LNCaP clone FGC (cell line): ENCODE measurements at regions not wholly inside any gene's neighbourhood (a gene's known extent, or its start where the extent isn't known, plus 50 kb on each side); places are given as distances from the start of the nearest gene placed in this dataset.
"Not testable (repeated sequence)": the region's sequence is repeated elsewhere in the genome, so short reads cannot be mapped to it uniquely, and the experiment has no call there.

Source experiments
- DNase-seq: peaks from one replicate; pipeline ENCODE4 v3.0.0-alpha.2; 2011; ENCODE audit warnings: low read depth
- H3K4me3 ChIP-seq: 2 replicates; pipeline ENCODE4 v1.5.1; 2011; ENCODE audit warnings: mild to moderate bottlenecking, low read depth, low read length, control low read depth
- TF ChIP-seq, protein P1 (sequence below): IDR thresholded peaks from 2 replicates; pipeline ENCODE4 v1.5.1; 2012; ENCODE audit warnings: mild to moderate bottlenecking; ENCODE audit not compliant: control insufficient read depth, insufficient read depth; ENCODE audit errors: extremely low read depth

DNA sequence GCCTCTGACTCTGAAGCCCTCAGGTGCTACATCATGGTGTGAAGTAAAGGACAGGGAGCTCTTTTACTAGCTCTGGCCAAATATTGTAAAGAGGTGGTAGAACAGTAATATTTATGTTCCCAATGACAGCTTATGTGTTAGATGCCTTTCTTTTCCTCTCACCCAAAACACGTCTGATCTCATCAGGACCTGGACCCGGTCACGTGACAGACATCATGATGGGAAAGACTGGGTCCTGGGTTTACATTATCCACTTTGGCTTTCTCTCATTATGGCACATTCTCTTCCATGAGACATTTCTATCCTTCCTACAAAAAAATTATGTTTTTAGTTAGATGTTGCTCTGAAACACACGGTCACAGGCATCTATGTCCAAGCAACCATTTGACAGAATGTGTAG lies 548.7 kb upstream of the CDH7 start:
- no peak for DNase-seq
- TF ChIP-seq, protein P1, sequence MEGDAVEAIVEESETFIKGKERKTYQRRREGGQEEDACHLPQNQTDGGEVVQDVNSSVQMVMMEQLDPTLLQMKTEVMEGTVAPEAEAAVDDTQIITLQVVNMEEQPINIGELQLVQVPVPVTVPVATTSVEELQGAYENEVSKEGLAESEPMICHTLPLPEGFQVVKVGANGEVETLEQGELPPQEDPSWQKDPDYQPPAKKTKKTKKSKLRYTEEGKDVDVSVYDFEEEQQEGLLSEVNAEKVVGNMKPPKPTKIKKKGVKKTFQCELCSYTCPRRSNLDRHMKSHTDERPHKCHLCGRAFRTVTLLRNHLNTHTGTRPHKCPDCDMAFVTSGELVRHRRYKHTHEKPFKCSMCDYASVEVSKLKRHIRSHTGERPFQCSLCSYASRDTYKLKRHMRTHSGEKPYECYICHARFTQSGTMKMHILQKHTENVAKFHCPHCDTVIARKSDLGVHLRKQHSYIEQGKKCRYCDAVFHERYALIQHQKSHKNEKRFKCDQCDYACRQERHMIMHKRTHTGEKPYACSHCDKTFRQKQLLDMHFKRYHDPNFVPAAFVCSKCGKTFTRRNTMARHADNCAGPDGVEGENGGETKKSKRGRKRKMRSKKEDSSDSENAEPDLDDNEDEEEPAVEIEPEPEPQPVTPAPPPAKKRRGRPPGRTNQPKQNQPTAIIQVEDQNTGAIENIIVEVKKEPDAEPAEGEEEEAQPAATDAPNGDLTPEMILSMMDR: no peak
- no peak overlapping the region for H3K4me3 ChIP-seq

DNA sequence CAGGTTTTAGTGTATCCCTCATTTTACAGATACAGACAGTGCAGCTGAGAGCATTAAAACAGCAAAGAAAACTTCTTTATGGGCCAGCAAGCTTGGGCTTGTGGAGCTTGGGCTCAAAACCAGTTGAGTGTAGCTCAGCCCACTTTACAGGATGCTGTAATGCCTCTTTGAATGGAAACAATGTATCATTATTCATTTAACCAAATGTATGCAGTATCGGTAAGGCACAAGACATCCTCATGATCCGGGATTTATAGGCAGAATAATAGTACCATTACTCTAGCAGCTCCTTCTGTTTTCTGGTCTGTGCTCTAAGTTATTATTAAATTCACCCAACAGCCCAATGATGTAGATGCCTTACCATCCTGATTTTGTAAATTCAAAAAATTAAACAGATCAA lies 575.1 kb upstream of the CDH7 start:
- no peak for DNase-seq
- TF ChIP-seq, protein P1: no peak
- no peak overlapping the region for H3K4me3 ChIP-seq

DNA sequence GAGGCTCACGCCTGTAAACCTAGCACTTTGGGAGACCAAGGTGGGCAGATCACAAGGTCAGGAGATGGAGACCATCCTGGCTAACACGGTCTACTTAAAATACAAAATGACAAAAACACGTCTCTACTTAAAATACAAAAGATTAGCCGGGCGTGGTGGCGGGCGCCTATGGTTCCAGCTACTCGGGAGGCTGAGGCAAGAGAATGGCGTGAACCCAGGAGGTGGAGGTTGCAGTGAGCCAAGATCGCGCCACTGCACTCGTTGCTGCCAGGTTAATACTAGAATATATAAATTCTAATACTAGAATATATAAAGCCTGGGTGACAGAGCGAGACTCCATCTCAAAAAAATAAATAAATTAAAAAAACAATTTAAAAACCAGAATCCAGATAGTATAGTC lies 588.7 kb upstream of the CDH7 start:
- DNase-seq, H3K4me3 ChIP-seq: not testable (repeated sequence)

DNA sequence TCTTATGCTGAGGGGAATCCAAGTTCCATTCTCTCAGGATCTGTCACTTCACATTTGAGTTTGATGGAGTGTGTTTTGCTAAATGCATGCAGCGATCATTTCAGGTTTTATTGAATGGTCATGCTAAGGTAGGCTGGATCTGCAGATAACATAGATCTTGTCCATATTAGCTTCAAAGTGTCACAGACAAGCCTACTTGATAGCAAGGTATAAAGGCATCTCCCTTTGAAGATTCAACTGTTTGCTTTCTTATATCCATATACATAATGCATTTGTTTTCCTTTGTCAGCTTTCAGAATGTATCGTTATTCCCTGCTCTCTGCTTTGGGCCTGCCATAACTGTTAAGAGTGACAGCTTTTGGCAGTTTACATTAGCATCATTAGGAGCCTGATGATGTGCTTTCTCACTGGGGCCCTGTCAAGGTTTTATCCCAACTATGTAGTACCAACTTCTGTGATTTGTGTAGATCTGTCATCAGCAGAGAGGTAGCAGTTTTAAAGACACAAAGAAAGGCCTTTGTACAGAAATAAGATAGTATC lies 604.3 kb upstream of the CDH7 start:
- DNase-seq: no peak
- TF ChIP-seq, protein P1: no peak
- H3K4me3 ChIP-seq: no peak overlapping the region

DNA sequence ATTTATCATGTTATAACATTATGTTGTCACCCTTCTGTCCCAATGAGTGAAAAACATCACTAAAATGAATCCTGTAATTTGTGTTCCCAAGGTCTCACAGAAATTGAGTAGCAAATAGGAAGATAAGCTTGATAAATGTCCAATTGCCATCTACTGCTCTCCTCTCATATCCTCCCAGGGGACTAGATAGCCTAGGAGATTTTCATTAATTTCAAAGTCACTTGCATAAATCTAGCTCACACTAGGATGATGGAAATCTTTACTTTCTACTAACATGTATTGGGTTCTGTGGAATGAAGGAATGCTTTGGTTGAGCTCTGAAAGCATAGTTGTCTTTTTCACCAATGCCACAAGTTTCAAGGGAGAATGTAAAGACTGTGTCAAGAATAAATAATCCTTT lies 605.5 kb upstream of the CDH7 start:
- TF ChIP-seq, protein P1: no peak
- no peak overlapping the region for H3K4me3 ChIP-seq
- no peak for DNase-seq

DNA sequence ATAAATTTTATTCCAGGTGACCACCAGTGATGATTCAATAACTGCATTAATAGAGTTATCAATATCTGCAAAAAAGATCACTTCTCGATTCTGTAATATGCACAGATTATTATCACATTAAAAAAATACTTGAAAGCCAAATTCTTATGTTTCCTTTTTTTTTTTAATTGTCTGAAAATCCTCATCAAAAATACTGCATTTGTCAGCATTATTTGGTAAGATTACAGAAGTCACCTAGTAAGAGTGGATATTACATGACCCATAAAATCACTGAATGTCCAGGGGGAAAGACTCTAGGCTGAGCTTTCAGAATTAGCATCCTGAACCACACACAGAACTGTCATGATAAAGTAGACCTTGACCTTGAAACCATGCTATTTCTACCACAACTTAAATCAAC lies 617.2 kb upstream of the CDH7 start:
- no peak overlapping the region for H3K4me3 ChIP-seq
- TF ChIP-seq, protein P1: no peak
- DNase-seq: no peak

DNA sequence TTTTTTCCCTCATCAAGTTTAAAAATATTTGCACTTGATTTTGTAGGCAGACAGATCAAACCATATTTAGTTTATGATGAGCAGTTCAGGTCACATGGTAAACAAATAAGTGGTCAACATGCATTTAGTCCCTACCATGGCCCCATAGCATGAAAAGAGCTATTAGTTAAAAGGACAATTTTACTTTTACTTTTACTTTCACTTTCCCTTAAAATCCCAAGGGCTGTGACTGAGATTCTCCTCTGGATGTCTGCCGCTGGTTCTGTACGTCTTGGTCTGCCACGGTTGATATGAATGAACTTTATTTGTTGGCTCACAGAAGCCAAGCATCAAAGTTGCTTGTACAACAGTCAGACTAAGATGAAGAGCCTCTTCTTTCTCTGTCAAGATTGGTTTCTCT lies 626.2 kb upstream of the CDH7 start:
- DNase-seq: no peak
- H3K4me3 ChIP-seq: no peak overlapping the region
- TF ChIP-seq, protein P1: no peak
